B cell (primary cell): ENCODE measurements at regions not wholly inside any gene's neighbourhood (a gene's known extent, or its start where the extent isn't known, plus 50 kb on each side); places are given as distances from the start of the nearest gene placed in this dataset.
"Not testable (repeated sequence)": the region's sequence is repeated elsewhere in the genome, so short reads cannot be mapped to it uniquely, and the experiment has no call there.

Experiments used
- EZH2 ChIP-seq: IDR thresholded peaks from 2 replicates; pipeline ENCODE4 v1.6.1; 2012; ENCODE audit warnings: borderline replicate concordance, low read depth, mild to moderate bottlenecking, moderate library complexity, low read length; ENCODE audit not compliant: insufficient read depth, poor library complexity, severe bottlenecking
- TF ChIP-seq, protein P1 (sequence below): fragments of 200-600 bp; IDR thresholded peaks from one replicate; pipeline ENCODE4 v1.8.0; 2022; ENCODE audit warnings: antibody characterized with exemption, mild to moderate bottlenecking

DNA sequence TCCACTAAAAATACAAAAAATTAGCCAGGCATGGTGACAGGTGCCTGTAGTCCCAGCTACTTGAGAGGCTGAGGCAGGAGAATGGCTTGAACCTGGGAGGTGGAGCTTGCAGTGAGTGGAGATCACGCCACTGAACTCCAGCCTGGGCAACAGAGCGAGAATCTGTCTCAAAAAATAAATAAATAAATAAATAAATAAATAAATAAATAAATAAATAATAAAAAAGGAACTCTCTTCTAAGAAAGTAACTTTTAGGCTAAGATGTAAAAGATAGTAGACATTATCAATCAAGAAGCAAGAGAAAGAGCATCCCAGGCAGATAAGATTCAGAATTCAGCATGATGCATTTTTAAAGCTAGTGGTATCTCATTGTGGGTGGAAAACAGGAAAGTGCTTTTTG lies 364.8 kb upstream of the LRRC4C start:
- TF ChIP-seq, protein P1, sequence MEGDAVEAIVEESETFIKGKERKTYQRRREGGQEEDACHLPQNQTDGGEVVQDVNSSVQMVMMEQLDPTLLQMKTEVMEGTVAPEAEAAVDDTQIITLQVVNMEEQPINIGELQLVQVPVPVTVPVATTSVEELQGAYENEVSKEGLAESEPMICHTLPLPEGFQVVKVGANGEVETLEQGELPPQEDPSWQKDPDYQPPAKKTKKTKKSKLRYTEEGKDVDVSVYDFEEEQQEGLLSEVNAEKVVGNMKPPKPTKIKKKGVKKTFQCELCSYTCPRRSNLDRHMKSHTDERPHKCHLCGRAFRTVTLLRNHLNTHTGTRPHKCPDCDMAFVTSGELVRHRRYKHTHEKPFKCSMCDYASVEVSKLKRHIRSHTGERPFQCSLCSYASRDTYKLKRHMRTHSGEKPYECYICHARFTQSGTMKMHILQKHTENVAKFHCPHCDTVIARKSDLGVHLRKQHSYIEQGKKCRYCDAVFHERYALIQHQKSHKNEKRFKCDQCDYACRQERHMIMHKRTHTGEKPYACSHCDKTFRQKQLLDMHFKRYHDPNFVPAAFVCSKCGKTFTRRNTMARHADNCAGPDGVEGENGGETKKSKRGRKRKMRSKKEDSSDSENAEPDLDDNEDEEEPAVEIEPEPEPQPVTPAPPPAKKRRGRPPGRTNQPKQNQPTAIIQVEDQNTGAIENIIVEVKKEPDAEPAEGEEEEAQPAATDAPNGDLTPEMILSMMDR = not testable (repeated sequence)
- not testable (repeated sequence) for TF ChIP-seq EZH2
